Heart right ventricle (tissue), 16 donors: ENCODE measurements at regions not wholly inside any gene's neighbourhood (a gene's known extent, or its start where the extent isn't known, plus 50 kb on each side); places are given as distances from the start of the nearest gene placed in this dataset.

ENCODE experiments used
- ATAC-seq, 8 donors: fragments of 200-7000 bp; cut with Tn5 transposase; one replicate each; pipeline ENCODE4 v1.9.1; 2020; ENCODE audit warnings: mild to moderate bottlenecking in 8 of 8, moderate library complexity in 8 of 8, moderate number of reproducible peaks in 1 of 8
- DNase-seq, 2 donors: peaks; one replicate each; pipeline ENCODE4 v3.0.0-alpha.2; 2020
- H3K27ac ChIP-seq, 10 donors: fragments of 200-600 bp; sonication (generic) in 2 of 10; one replicate each; pipeline versions ENCODE4 v1.5.0 to v1.8.0; 2020 to 2022; ENCODE audit warnings: mild to moderate bottlenecking in 3 of 10
- H3K27me3 ChIP-seq, 7 donors: fragments of 200-600 bp; one replicate each; pipeline ENCODE4 v1.8.0; 2021 to 2022; ENCODE audit warnings: mild to moderate bottlenecking in 2 of 7
- H3K36me3 ChIP-seq, 9 donors: fragments of 200-600 bp; sonication (generic) in 1 of 9; one replicate each; pipeline versions ENCODE4 v1.5.0 to v1.8.0; 2020 to 2022; ENCODE audit warnings: mild to moderate bottlenecking in 2 of 9
- H3K4me1 ChIP-seq, 9 donors: fragments of 200-600 bp; sonication (generic) in 1 of 9; one replicate each; pipeline versions ENCODE4 v1.5.0 to v1.8.0; 2020 to 2022; ENCODE audit warnings: mild to moderate bottlenecking in 4 of 9
- H3K4me3 ChIP-seq, 10 donors: fragments of 200-600 bp; sonication (generic) in 2 of 10; one replicate each; pipeline versions ENCODE4 v1.5.0 to v1.8.0; 2020 to 2022; ENCODE audit warnings: mild to moderate bottlenecking in 7 of 10, moderate library complexity in 2 of 10
- H3K9me3 ChIP-seq, 11 donors: fragments of 200-600 bp in 10 of 11; sonication (generic) in 2 of 11; one replicate each; pipeline versions ENCODE4 v1.5.0 to v1.8.0; 2013 to 2022; ENCODE audit warnings: mild to moderate bottlenecking in 2 of 11, control low read depth in 1 of 11, moderate library complexity in 1 of 11
- WGBS, 2 donors: extraction: QIAGEN DNeasy Blood & Tissue Kit; methylation state at CpG; one replicate each; pipeline ENCODE4 v1.1.7; 2013; ENCODE audit warnings: inconsistent platforms in 1 of 2; 5-methylcytosine and 5-hydroxymethylcytosine counted together
- intact Hi-C, 10 donors: fragments of 100-400 bp; cut with DNase I; formaldehyde crosslinking; loops; one replicate each; pipeline versions ENCODE4 v1.11.1 to v1.14.2; 2022
- TF ChIP-seq, protein P1 (sequence below), 9 donors: fragments of 200-600 bp; sonication (generic) in 2 of 9; IDR thresholded peaks; one replicate each; pipeline versions ENCODE4 v1.5.0 to v1.8.0; 2021 to 2022; ENCODE audit warnings: antibody characterized with exemption in 9 of 9, mild to moderate bottlenecking in 5 of 9, moderate library complexity in 1 of 9
- donor health status: Arrhythmogenic right ventricular cardiomyopathy.
- donor health status: ischemic (EF 13 %, LVEDD 7.1; RV severe dilation, severe dysfunction).
- donor health status: healthy with polysubstance abuse.
- donor health status: DM: no; HTN: yes; CAD: no.
- donor health status: DM: no; HTN: no; CAD: no.
- donor health status: ischemic (EF 25% LVEDD 6.9; RV normal size, moderate dysfunction).
- donor health status: ischemic (EF 25% LVEDD 5.7; RV mildly dilated, moderate dysfunction).
- donor health status: healthy.
- donor health status: DM: yes; HTN: yes; CAD: no.
- donor health status: Ischemic cardiomyopathy.
- donor health status: ischemic (EF 35%, LVEDD 5.7; RV mildly dilated, moderate dysfunction).
- donor health status: nonischemic (EF 11% LVEDD 7.7; RV severe dilation, severe dysfunction).
- donor health status: DM: yes; HTN: yes; CAD: no.
- donor health status: PGD.
- donor health status: ischemic (EF 29% LVEDD 5.4; RV normal size, mild dysfunction).
- donor health status: nonischemic (EF 23%, LVEDD 6.1; RV moderate dilation, normal function).

DNA sequence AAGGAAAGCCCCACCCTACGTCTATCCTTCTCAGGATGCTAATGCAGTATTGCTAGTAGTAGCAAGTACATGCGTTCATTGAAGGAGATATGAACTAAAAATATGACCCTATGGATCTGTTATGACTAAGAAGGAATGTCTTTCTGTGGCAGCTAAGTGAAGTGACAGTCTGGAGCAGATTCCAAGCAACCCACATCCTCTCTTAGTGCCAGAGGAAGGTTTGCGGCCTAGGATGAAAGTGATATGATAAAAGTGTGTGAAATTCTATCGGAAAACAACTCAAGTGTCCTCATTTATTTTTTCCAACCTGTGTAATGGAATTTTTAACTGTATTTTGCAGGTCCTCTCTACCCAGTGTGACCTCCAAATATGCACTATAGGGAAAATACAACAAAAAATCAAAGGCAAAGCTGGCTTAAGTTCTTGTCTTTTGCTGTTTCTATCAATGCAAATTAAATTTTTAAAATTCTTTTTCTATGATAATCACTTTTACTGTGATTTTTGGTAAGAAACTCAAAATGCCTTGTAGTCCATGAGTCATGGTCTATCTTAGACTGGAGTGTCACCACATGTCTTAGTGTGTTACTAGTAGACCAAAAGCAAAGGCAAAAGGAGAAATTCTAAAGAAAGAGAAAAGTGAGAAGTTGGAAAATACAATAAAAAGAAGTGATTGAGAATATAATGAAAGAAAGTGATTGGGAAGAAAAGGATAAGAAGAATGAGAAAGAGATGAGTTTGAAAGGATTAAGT, 161.2 kb upstream of the TMCO5A start:
- WGBS, 2 donors, result 71 to 77% methylated on average over 4 of the region's 4 CpGs
- no peak overlapping the region for H3K4me3 ChIP-seq
- ATAC-seq (no peak), DNase-seq (no peak)
- H3K36me3 ChIP-seq, result no peaks in the 10 kb centered on the region
- H3K9me3 ChIP-seq, result peaks cover 0 to 5% (median 0%) of the 10 kb centered on the region in 11 donors
- TF ChIP-seq, protein P1, sequence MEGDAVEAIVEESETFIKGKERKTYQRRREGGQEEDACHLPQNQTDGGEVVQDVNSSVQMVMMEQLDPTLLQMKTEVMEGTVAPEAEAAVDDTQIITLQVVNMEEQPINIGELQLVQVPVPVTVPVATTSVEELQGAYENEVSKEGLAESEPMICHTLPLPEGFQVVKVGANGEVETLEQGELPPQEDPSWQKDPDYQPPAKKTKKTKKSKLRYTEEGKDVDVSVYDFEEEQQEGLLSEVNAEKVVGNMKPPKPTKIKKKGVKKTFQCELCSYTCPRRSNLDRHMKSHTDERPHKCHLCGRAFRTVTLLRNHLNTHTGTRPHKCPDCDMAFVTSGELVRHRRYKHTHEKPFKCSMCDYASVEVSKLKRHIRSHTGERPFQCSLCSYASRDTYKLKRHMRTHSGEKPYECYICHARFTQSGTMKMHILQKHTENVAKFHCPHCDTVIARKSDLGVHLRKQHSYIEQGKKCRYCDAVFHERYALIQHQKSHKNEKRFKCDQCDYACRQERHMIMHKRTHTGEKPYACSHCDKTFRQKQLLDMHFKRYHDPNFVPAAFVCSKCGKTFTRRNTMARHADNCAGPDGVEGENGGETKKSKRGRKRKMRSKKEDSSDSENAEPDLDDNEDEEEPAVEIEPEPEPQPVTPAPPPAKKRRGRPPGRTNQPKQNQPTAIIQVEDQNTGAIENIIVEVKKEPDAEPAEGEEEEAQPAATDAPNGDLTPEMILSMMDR (IDR thresholded peaks at IDR 0.05), result no peak
- no peaks in the 10 kb centered on the region for H3K4me1 ChIP-seq
- no peaks in the 10 kb centered on the region for H3K27me3 ChIP-seq
- intact Hi-C loops, result no loop called here
- H3K27ac ChIP-seq, result no peak overlapping the region

DNA sequence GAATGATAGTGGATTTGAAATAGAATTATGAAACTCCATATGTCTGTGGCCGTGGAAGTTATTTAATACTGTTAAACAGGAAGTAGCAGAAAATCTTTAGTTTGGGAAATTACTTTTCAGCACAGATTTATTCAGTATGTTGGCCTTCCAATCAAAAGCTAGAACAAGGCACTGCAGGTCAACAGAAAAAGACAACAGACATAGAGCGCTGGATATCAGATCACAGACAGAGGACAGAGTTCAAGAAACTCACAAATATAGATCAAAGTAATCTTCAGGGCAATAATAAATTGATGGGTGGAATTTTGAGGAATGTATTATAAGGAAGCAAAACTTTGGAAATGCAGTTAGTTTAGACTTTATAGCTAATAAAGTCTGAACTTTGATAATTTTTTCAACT, 159.5 kb upstream of the TMCO5A start:
- DNase-seq, result no peak
- intact Hi-C loops, result no loop called here
- TF ChIP-seq, protein P1 (IDR thresholded peaks at IDR 0.05), result no peak
- Histone ChIP-seq H3K9me3 (peaks cover 0 to 5% (median 0%) of the 10 kb centered on the region in 11 donors), H3K27ac (no peak overlapping the region), H3K27me3 (no peaks in the 10 kb centered on the region), H3K4me1 (no peaks in the 10 kb centered on the region), H3K4me3 (no peak overlapping the region), H3K36me3 (no peaks in the 10 kb centered on the region)
- ATAC-seq, result no peak
- 79% methylated on average over 2 of the region's 2 CpGs for WGBS, 2 donors

DNA sequence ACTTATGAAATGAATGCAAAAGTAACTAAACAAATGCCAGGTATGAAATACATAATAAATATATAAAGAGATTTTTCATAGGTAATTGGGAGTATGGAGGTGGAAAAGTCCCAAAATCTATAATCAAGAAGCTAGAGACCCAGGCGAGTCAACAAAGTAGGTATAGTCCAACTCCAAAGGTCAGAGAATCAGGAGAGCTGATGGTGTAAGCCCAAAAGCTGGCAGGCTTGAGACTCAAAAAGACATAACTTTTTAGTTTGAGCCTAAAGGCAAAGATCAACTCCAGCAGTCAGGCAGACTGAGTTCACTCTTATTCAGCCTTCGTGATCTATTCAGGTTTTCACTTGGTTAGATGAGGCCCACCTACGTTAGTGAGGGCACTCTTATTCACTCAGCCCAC, 157.4 kb upstream of the TMCO5A start:
- 86 to 90% methylated on average over 3 of the region's 3 CpGs for WGBS, 2 donors

DNA sequence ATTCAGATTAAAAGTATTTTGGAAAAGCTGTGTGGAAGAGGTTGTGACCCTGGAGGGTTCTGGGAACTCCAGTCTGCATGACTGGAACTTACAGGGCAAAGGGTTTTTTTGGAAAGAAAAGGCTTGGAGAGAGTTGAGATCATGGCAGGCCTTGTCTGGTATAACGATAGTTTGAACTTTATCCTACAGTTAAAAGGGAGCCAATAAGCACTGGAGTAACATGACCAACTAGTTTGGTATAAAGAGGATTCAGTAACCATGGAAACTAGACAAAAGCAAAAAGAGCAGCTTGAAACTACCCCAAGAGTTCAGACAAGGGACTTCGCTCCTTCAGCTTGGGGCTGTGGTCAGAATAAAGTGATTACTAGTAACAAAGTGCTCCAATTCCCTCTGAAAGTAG, 151.2 kb upstream of the TMCO5A start:
- DNase-seq, result no peak
- Histone ChIP-seq H3K9me3 (no peaks in the 10 kb centered on the region), H3K4me3 (no peak overlapping the region), H3K27me3 (no peaks in the 10 kb centered on the region), H3K36me3 (no peaks in the 10 kb centered on the region), H3K27ac (no peak overlapping the region), H3K4me1 (no peaks in the 10 kb centered on the region)
- intact Hi-C loops, result loop anchor here in 1 of 10 donors (5.0 kb wide), 1 partner anchor 1394 kb away; no protein-coding TSS in a partner anchor
- TF ChIP-seq, protein P1 (IDR thresholded peaks at IDR 0.05), result no peak
- WGBS, 2 donors, result 79 to 85% methylated on average over 2 of the region's 2 CpGs
- peak in 1 of 8 donors; percentile 48 for ATAC-seq

More for the DNA sequence above, 157.4 kb upstream of the TMCO5A start:
- DNase-seq (no peak), ATAC-seq (no peak)
- no peaks in the 10 kb centered on the region for H3K27me3 ChIP-seq
- no peak overlapping the region for H3K4me3 ChIP-seq
- intact Hi-C loops, result no loop called here
- peaks cover 0 to 5% (median 0%) of the 10 kb centered on the region in 11 donors for H3K9me3 ChIP-seq
- H3K4me1 ChIP-seq, result no peaks in the 10 kb centered on the region
- no peaks in the 10 kb centered on the region for H3K36me3 ChIP-seq
- H3K27ac ChIP-seq, result no peak overlapping the region
- TF ChIP-seq, protein P1 (IDR thresholded peaks at IDR 0.05), result no peak
